Memory B cell (primary cell): ENCODE measurements at regions not wholly inside any gene's neighbourhood (a gene's known extent, or its start where the extent isn't known, plus 50 kb on each side); places are given as distances from the start of the nearest gene placed in this dataset.

ENCODE experiments used
- ATAC-seq: fragments of 150-1000 bp; cut with Tn5 transposase; 2 replicates; pipeline ENCODE4 v1.10.0; 2021; ENCODE audit warnings: low read depth, mild to moderate bottlenecking, moderate library complexity
- DNase-seq, 2 donors: peaks; one replicate each; pipeline ENCODE4 v3.0.0; 2022; ENCODE audit warnings: low spot score in 2 of 2
- H3K27ac Mint-ChIP-seq: one replicate; pipeline ENCODE4 v1.8.0; 2022; ENCODE audit warnings: mild to moderate bottlenecking, moderate library complexity, mixed read lengths
- H3K27me3 Mint-ChIP-seq: one replicate; pipeline ENCODE4 v1.8.0; 2022; ENCODE audit warnings: mixed read lengths
- H3K36me3 Mint-ChIP-seq: one replicate; pipeline ENCODE4 v1.8.0; 2022; ENCODE audit warnings: mild to moderate bottlenecking, mixed read lengths
- H3K4me1 Mint-ChIP-seq: one replicate; pipeline ENCODE4 v1.8.0; 2022; ENCODE audit warnings: mixed read lengths
- H3K4me3 Mint-ChIP-seq: one replicate; pipeline ENCODE4 v1.8.0; 2022; ENCODE audit warnings: mild to moderate bottlenecking, moderate library complexity, mixed read lengths
- H3K9me3 Mint-ChIP-seq: one replicate; pipeline ENCODE4 v1.8.0; 2022; ENCODE audit warnings: mixed read lengths

DNA sequence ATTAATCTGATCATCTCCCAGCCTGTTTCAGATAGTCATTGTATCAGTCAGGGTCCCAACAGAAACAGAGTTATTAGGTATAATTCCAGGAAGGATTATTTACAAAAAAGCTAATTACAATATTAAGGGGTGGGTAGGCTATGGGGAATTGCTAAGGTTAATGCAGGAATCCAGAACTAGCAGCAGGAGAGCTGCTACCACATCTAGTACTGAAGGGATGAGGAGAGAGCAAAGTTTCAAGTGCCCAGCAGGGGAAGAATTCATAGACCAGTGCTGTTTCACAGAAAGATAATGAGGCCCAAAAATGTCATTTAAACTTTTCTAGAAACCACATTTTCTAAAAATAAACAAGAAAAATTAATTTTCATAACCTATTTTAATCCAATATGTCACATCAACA lies 284.2 kb downstream of the HACE1 start:
- DNase-seq (no peak), ATAC-seq (no peak)
- Mint-ChIP-seq H3K4me1 (no peaks in the 10 kb centered on the region), H3K4me3 (no peak overlapping the region), H3K27ac (no peak overlapping the region), H3K27me3 (no peaks in the 10 kb centered on the region), H3K36me3 (no peaks in the 10 kb centered on the region), H3K9me3 (peaks cover 2% of the 10 kb centered on the region)

DNA sequence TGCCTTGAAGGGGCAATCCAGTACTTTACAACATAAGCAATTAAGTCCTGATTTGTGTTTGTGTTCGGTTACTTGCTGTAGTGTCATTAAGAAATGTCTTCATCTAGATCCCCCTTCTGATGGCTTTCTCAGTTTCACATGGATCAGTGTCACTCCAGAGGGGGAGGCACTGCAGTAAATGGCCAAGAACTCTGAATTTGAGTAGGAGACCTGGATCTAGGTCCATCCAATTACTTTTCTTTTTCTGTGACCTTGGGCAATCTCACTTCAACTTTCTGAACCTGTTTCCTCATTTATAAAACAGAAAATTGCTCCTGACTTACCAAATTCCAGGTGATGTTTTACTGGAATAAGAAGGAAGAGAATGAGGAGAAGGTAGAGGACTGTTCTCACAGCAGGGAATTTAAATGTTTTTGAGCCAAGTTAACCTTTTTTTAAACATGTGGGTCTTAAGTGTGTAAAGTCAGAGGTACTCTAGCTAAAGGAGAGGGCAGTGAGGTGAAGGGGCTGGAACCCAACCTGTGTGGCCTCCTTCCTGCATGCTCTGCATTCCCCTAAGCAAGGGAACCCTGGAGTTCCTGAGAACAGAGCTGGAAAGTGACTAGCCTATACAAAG lies 285.5 kb downstream of the HACE1 start:
- no peak overlapping the region for H3K27ac Mint-ChIP-seq
- H3K27me3 Mint-ChIP-seq: no peaks in the 10 kb centered on the region
- ATAC-seq: no peak
- no peak for DNase-seq
- H3K4me3 Mint-ChIP-seq: no peak overlapping the region
- H3K9me3 Mint-ChIP-seq: peaks cover 1% of the 10 kb centered on the region
- H3K4me1 Mint-ChIP-seq: no peaks in the 10 kb centered on the region
- no peaks in the 10 kb centered on the region for H3K36me3 Mint-ChIP-seq

DNA sequence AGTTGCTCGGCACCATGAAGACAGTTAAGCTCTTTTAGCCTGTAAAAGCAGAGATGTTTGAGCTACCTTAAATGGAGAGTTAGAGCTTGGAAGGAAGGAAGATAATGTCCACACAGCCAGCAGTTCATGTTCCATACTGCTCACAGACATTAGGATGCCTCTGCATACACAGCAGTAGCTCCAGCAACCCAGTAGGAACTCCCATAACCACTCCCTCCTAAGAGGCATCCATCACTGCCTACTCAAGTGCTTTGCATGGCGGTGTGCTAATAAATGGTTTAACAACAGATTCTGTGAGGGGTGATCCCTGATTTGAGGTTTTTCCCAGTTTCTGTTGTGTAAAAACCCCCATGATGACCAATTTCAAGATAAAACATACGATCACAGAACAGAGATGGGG lies 286.4 kb downstream of the HACE1 start:
- DNase-seq: no peak
- Mint-ChIP-seq H3K27me3 (no peaks in the 10 kb centered on the region), H3K27ac (no peak overlapping the region), H3K9me3 (peaks cover 2% of the 10 kb centered on the region), H3K36me3 (no peaks in the 10 kb centered on the region), H3K4me3 (no peak overlapping the region), H3K4me1 (no peaks in the 10 kb centered on the region)
- no peak for ATAC-seq

DNA sequence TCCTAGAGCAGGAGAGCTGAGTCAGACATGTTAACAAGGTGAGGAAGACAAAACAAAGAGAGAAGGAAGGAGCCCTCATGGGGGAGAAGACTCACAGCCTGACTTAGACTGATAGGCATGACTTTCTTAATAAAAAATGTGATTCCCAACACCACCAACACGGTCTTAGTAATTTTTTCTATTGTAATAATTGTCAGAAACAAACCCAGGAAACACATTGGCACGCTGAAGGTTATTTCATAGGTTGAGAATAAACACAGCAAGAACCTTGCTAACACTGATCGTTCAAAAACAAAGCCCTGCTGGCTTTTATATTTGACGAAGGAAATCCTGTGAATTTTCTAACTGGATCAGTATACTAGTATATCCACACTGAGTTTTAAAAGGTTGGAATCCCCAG lies 286.8 kb downstream of the HACE1 start:
- no peaks in the 10 kb centered on the region for H3K27me3 Mint-ChIP-seq
- no peak overlapping the region for H3K4me3 Mint-ChIP-seq
- ATAC-seq (no peak), DNase-seq (no peak)
- H3K36me3 Mint-ChIP-seq: no peaks in the 10 kb centered on the region
- no peaks in the 10 kb centered on the region for H3K4me1 Mint-ChIP-seq
- H3K27ac Mint-ChIP-seq: no peak overlapping the region
- peaks cover 2% of the 10 kb centered on the region for H3K9me3 Mint-ChIP-seq

DNA sequence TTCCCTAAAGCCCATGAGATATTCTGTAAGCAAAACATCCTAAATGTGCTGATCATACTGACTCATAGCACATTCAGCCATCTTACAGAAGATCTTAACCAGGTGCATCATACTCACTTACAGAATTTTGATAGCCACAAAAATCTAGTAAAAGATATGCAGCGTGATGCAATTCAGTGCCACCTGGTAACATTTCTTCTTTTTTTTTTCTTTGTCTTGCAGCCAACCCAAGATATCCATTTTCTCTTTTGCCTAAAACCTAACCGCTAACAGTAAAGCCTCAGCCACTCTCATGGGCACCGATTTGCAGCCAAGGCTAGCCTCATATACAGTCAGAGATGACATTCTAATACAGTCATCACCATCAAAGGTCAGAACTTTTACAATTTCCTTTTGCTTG lies 293.3 kb downstream of the HACE1 start:
- DNase-seq (no peak), ATAC-seq (no peak)
- H3K36me3 Mint-ChIP-seq: no peaks in the 10 kb centered on the region
- H3K9me3 Mint-ChIP-seq: peaks cover 2% of the 10 kb centered on the region
- no peaks in the 10 kb centered on the region for H3K4me1 Mint-ChIP-seq
- H3K4me3 Mint-ChIP-seq: no peak overlapping the region
- no peak overlapping the region for H3K27ac Mint-ChIP-seq
- no peaks in the 10 kb centered on the region for H3K27me3 Mint-ChIP-seq

DNA sequence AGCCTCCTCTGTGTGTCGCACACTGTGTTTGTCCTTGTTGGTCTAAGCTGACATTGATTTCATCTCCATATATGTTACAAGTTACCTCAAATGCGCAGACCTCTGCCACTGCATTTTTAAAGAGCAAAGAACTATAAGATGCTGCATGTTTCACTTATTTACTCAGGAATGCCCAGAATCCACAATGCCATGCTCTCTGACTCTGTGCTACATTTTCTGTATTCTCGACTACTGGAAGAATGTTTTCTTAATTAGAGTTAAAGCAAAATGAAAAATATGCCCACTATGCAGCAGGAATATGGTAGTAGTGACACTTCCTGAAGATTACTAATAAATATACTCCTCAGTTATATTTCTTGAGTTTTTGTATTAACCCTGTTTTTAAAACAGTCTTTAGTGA lies 296.4 kb downstream of the HACE1 start:
- Mint-ChIP-seq H3K27me3 (no peaks in the 10 kb centered on the region), H3K9me3 (no peaks in the 10 kb centered on the region), H3K4me3 (no peak overlapping the region), H3K36me3 (no peaks in the 10 kb centered on the region), H3K27ac (no peak overlapping the region), H3K4me1 (no peaks in the 10 kb centered on the region)
- ATAC-seq: no peak
- DNase-seq: no peak

DNA sequence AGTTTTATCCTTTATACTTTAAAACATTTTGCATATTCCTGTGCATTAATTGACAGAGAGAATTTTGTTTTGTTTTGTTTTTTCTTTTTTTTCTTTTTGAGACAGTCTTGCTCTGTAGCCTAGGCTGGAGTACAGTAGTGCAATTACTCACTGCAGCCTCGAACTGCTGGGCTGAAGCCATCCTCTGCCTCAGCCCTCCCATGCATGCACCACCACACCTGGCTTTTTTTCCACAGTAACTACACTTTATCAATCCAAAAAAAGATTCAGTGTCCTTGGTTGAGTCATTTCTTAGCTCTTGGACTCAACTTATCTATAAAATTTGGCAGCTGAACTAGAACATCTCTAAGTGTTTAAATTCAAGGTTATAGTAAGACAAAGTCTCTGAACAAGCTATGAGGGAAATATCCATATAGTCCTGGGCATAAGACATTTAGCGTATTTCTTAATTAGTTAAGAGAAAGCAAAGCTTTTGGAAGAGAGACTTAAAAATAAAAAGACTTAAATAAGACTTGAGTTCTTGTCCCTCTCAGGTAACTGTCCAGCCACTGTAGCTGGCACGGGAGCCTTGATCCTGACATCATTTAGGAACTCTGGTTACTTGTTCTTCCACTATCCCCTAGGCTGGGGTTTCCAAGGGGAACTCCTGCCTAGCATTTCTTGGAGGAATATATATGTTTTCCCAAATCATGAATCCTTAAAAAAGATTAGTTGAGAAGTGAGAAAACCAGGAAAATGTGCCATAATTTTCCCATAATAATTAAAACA lies 300.1 kb downstream of the HACE1 start:
- no peaks in the 10 kb centered on the region for H3K9me3 Mint-ChIP-seq
- no peaks in the 10 kb centered on the region for H3K27me3 Mint-ChIP-seq
- H3K4me3 Mint-ChIP-seq: no peak overlapping the region
- no peaks in the 10 kb centered on the region for H3K36me3 Mint-ChIP-seq
- no peaks in the 10 kb centered on the region for H3K4me1 Mint-ChIP-seq
- ATAC-seq (no peak), DNase-seq (no peak)
- no peak overlapping the region for H3K27ac Mint-ChIP-seq

DNA sequence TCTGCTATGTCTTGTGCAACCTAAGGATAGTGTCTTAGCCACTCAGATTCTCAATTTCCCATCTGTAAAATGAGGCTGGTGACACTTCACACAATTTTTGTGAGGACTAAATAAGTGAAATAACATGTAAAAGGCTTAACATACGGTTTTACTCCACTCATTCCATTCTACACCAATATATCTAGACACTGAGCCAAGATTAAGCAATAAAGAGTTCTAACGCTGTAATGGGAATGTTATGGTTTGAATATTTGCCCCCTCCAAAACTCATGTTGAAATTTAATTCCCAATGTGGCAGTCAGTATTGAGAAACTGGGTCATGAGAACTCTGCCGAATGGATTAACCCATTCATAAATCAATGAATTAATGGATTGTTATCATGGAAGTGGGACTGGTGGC lies 301.0 kb downstream of the HACE1 start:
- no peaks in the 10 kb centered on the region for H3K4me1 Mint-ChIP-seq
- no peak for ATAC-seq
- no peak for DNase-seq
- H3K36me3 Mint-ChIP-seq: no peaks in the 10 kb centered on the region
- H3K9me3 Mint-ChIP-seq: no peaks in the 10 kb centered on the region
- no peaks in the 10 kb centered on the region for H3K27me3 Mint-ChIP-seq
- H3K27ac Mint-ChIP-seq: no peak overlapping the region
- H3K4me3 Mint-ChIP-seq: no peak overlapping the region

DNA sequence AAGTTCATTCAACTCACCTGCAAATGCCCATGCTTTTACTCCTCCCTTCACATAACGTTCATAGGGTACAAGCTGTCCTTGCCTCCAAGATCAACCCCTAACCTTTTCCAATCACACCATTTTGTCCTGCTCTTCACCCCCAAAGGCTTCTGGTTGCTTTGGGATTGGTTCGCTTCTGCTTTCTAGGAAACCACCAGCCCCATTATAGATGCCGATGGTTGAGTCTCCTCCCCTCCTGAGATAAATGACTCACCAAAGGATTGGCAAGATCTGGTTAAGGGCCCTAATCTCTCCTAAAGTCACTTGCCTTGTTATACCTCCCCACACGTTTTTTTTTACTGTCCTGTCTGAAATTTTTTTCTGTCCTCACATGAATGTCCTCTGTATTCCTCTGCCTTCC lies 311.4 kb downstream of the HACE1 start:
- no peak for ATAC-seq
- H3K27ac Mint-ChIP-seq: no peak overlapping the region
- H3K4me1 Mint-ChIP-seq: no peaks in the 10 kb centered on the region

DNA sequence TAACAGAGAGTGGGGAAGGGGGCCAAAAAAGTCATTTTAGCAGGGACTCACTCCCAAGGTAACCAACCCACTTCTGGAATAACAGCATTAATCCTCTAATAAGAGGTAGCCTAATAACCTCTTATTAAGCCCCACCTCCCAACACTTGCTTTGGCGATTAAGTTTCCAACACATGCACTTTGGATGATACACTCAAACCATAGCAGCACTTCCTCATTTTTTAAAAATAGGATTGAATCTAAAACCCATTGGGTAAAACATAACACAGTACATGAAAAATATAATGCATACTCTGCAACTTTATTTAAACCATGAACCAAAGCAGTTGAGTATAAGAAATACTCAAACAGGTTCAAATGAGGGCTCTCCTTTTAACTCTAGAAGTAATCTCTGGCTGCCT lies 318.3 kb downstream of the HACE1 start:
- no peak overlapping the region for H3K27ac Mint-ChIP-seq
- no peaks in the 10 kb centered on the region for H3K4me1 Mint-ChIP-seq
- H3K9me3 Mint-ChIP-seq: no peaks in the 10 kb centered on the region
- ATAC-seq (no peak), DNase-seq (no peak)
- no peaks in the 10 kb centered on the region for H3K36me3 Mint-ChIP-seq
- peaks cover 4% of the 10 kb centered on the region for H3K27me3 Mint-ChIP-seq
- H3K4me3 Mint-ChIP-seq: no peak overlapping the region

More for the DNA sequence above, 311.4 kb downstream of the HACE1 start:
- H3K9me3 Mint-ChIP-seq: no peaks in the 10 kb centered on the region
- no peak overlapping the region for H3K4me3 Mint-ChIP-seq
- peaks cover 4% of the 10 kb centered on the region for H3K27me3 Mint-ChIP-seq
- H3K36me3 Mint-ChIP-seq: no peaks in the 10 kb centered on the region
- DNase-seq: no peak

DNA sequence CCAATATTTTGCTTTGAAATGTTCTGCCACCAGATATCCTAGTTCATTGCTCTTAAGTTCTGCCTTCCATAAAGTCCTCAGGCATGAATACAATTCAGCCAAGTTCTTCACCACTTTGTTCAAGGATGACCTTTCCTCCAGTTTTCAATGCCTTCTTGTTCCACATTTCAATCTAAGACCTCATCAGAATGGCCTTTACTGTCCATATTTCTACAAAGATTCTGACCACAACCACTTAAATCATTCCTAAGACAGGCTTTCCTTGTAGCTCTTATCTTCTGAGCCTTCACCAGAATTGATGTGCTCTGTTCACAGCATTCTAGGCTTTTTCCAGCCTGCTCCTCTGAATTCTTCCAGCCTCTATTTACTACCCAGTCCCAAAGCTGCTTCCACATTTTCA lies 319.0 kb downstream of the HACE1 start:
- DNase-seq (no peak), ATAC-seq (no peak)
- Mint-ChIP-seq H3K27ac (no peak overlapping the region), H3K9me3 (no peaks in the 10 kb centered on the region), H3K4me1 (no peaks in the 10 kb centered on the region), H3K4me3 (no peak overlapping the region), H3K27me3 (peaks cover 4% of the 10 kb centered on the region), H3K36me3 (no peaks in the 10 kb centered on the region)

DNA sequence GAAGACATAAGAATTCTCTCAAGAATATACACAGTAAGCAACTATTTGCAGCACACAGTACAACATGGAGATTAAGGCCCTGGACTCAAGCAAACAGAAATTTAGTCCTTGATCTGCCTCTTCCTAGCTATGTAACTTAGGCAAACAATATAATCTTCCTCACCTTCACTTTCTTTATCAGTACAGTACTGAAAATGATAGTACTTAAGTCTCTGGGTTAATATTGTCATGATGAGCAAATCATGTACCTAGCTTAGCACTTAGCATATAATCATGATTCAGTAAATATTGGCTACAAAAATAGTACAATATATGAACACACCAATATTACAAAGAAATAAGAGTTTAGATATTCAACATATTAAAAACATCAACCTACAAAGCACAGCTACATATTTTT lies 320.5 kb downstream of the HACE1 start:
- H3K27me3 Mint-ChIP-seq: peaks cover 4% of the 10 kb centered on the region
- H3K4me3 Mint-ChIP-seq: no peak overlapping the region
- no peaks in the 10 kb centered on the region for H3K36me3 Mint-ChIP-seq
- no peaks in the 10 kb centered on the region for H3K4me1 Mint-ChIP-seq
- no peak for DNase-seq
- H3K27ac Mint-ChIP-seq: no peak overlapping the region
- ATAC-seq: no peak
- no peaks in the 10 kb centered on the region for H3K9me3 Mint-ChIP-seq

DNA sequence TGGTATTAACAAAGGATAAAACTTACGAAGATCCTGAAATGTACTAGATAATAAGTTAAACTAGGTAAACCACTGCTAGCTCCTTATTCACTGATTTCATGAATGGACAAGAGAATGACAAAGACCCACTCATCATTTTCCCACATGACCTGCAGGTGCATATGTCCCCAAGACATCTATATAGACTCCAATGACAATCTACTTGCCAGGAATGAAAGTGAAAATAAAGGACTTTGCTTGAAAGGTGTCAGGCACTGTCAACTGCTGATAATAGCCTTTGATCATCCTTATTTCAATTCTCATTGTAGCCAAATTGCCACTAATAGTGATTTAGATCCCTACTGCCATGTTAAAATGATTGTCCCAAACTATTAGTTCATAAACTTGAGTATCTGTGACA lies 321.8 kb downstream of the HACE1 start:
- no peaks in the 10 kb centered on the region for H3K36me3 Mint-ChIP-seq
- H3K27me3 Mint-ChIP-seq: peaks cover 11% of the 10 kb centered on the region
- H3K4me3 Mint-ChIP-seq: no peak overlapping the region
- no peaks in the 10 kb centered on the region for H3K9me3 Mint-ChIP-seq
- no peak overlapping the region for H3K27ac Mint-ChIP-seq
- ATAC-seq (no peak), DNase-seq (no peak)
- no peaks in the 10 kb centered on the region for H3K4me1 Mint-ChIP-seq

DNA sequence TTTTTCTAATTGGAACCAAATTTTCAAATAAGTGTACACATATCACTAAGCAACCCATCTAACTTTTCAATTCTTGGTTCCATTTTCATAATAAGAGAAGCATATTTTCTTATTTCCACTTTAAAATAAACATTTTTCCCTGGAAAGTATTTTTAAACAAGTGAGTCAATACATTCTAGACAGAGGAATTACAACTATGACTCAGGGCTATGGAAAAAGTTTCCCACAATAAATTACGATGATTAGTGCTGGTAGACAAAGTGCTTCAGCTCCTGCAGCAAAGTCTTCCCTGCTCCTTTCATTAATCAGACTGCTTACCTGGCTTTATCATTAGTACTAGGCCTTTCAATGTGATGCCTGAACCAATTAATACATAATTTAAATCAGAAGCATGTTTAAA lies 322.5 kb downstream of the HACE1 start:
- Mint-ChIP-seq H3K4me3 (no peak overlapping the region), H3K4me1 (no peaks in the 10 kb centered on the region), H3K36me3 (no peaks in the 10 kb centered on the region), H3K27ac (no peak overlapping the region), H3K27me3 (peaks cover 11% of the 10 kb centered on the region), H3K9me3 (no peaks in the 10 kb centered on the region)
- DNase-seq (no peak), ATAC-seq (no peak)

DNA sequence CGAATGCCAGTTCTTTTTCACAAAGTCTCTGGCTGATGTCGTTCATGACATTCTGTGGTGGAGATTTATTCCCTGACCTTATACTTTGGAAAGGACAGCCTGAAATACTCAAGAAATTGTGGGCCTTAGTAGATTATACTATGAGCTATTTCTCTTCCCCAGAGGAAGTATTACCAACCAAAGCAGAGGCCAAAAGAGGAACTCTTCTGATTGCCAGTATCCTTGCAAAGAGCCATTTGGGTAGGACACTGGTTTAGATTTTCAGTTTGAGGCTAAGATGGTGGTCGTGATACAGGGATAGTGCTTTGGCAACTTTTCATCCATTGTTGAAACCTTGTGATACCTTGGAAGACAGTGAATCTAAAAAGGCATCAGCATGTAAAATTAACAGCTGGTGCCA lies 327.3 kb downstream of the HACE1 start:
- no peaks in the 10 kb centered on the region for H3K4me1 Mint-ChIP-seq
- peaks cover 11% of the 10 kb centered on the region for H3K27me3 Mint-ChIP-seq
- H3K27ac Mint-ChIP-seq: no peak overlapping the region
- no peak overlapping the region for H3K4me3 Mint-ChIP-seq
- DNase-seq: no peak
- no peaks in the 10 kb centered on the region for H3K36me3 Mint-ChIP-seq
- ATAC-seq: no peak
- H3K9me3 Mint-ChIP-seq: no peaks in the 10 kb centered on the region
